Dendritic cell treated with granulocyte-macrophage colony-stimulating factor and Interleukin-4, amounts not matched to agents 40 ng/mL and 50 ng/mL, for 4 days (primary cell): ENCODE measurements at regions not wholly inside any gene's neighbourhood (a gene's known extent, or its start where the extent isn't known, plus 50 kb on each side); places are given as distances from the start of the nearest gene placed in this dataset.

Experiments
- H3K27ac Mint-ChIP-seq: one replicate; pipeline ENCODE4 v1.8.0; 2022; ENCODE audit warnings: mild to moderate bottlenecking, mixed read lengths
- H3K27me3 Mint-ChIP-seq: one replicate; pipeline ENCODE4 v1.8.0; 2022; ENCODE audit warnings: mild to moderate bottlenecking, mixed read lengths
- H3K36me3 Mint-ChIP-seq: one replicate; pipeline ENCODE4 v1.8.0; 2022; ENCODE audit warnings: low read depth, mixed read lengths
- H3K4me1 Mint-ChIP-seq: one replicate; pipeline ENCODE4 v1.8.0; 2022; ENCODE audit warnings: low read depth, mixed read lengths
- H3K4me3 Mint-ChIP-seq: one replicate; pipeline ENCODE4 v1.8.0; 2022; ENCODE audit warnings: mild to moderate bottlenecking, moderate library complexity, mixed read lengths
- H3K9me3 Mint-ChIP-seq: one replicate; pipeline ENCODE4 v1.8.0; 2022; ENCODE audit warnings: mixed read lengths
- intact Hi-C: fragments of 100-400 bp; cut with micrococcal nuclease; formaldehyde crosslinking; loops from one replicate; pipeline ENCODE4 v1.15.0; 2022

- H3K4me1 Mint-ChIP-seq, result no peaks in the 10 kb centered on the region
- H3K27ac Mint-ChIP-seq, result no peak overlapping the region
- H3K4me3 Mint-ChIP-seq, result no peak overlapping the region
- no peaks in the 10 kb centered on the region for H3K36me3 Mint-ChIP-seq
- H3K9me3 Mint-ChIP-seq, result peaks cover 12% of the 10 kb centered on the region
- H3K27me3 Mint-ChIP-seq, result no peaks in the 10 kb centered on the region
- intact Hi-C loops, result no loop called here
These were observed 374.6 kb upstream of the FAT3 start for GRCh38 chr11:91850021-91850420.

- Mint-ChIP-seq H3K4me3 (no peak overlapping the region), H3K4me1 (no peaks in the 10 kb centered on the region), H3K27ac (no peak overlapping the region), H3K9me3 (peaks cover 12% of the 10 kb centered on the region), H3K27me3 (no peaks in the 10 kb centered on the region), H3K36me3 (no peaks in the 10 kb centered on the region)
- intact Hi-C loops, result no loop called here
These were observed 378.0 kb upstream of the FAT3 start for GRCh38 chr11:91846649-91847048.

- Mint-ChIP-seq H3K4me3 (no peak overlapping the region), H3K4me1 (no peaks in the 10 kb centered on the region), H3K36me3 (no peaks in the 10 kb centered on the region), H3K27me3 (no peaks in the 10 kb centered on the region), H3K27ac (no peak overlapping the region), H3K9me3 (peaks cover 10% of the 10 kb centered on the region)
- intact Hi-C loops, result no loop called here
These were observed 378.6 kb upstream of the FAT3 start for GRCh38 chr11:91846002-91846401.

- H3K9me3 Mint-ChIP-seq, result no peaks in the 10 kb centered on the region
- no peaks in the 10 kb centered on the region for H3K36me3 Mint-ChIP-seq
- no peak overlapping the region for H3K27ac Mint-ChIP-seq
- H3K27me3 Mint-ChIP-seq, result no peaks in the 10 kb centered on the region
- intact Hi-C loops, result no loop called here
- no peaks in the 10 kb centered on the region for H3K4me1 Mint-ChIP-seq
- no peak overlapping the region for H3K4me3 Mint-ChIP-seq
These were observed 383.9 kb upstream of the FAT3 start for GRCh38 chr11:91840640-91841240.

- H3K36me3 Mint-ChIP-seq, result no peaks in the 10 kb centered on the region
- intact Hi-C loops, result no loop called here
These were observed 386.9 kb upstream of the FAT3 start for GRCh38 chr11:91837411-91838330.

GRCh38 chr11:91835051-91835560 lies 389.5 kb upstream of the FAT3 start:
- no peaks in the 10 kb centered on the region for H3K4me1 Mint-ChIP-seq
- H3K9me3 Mint-ChIP-seq, result peaks cover 9% of the 10 kb centered on the region
- H3K27me3 Mint-ChIP-seq, result no peaks in the 10 kb centered on the region
- no peak overlapping the region for H3K4me3 Mint-ChIP-seq
- H3K27ac Mint-ChIP-seq, result no peak overlapping the region
- intact Hi-C loops, result no loop called here
- H3K36me3 Mint-ChIP-seq, result no peaks in the 10 kb centered on the region

More at GRCh38 chr11:91837411-91838330, 386.9 kb upstream of the FAT3 start:
- Mint-ChIP-seq H3K27me3 (no peaks in the 10 kb centered on the region), H3K4me1 (no peaks in the 10 kb centered on the region), H3K4me3 (no peak overlapping the region), H3K9me3 (no peaks in the 10 kb centered on the region), H3K27ac (no peak overlapping the region)

GRCh38 chr11:91828901-91829300 lies 395.7 kb upstream of the FAT3 start:
- Mint-ChIP-seq H3K27me3 (no peaks in the 10 kb centered on the region), H3K36me3 (no peaks in the 10 kb centered on the region), H3K4me1 (no peaks in the 10 kb centered on the region), H3K4me3 (no peak overlapping the region), H3K9me3 (peaks cover 18% of the 10 kb centered on the region), H3K27ac (no peak overlapping the region)
- intact Hi-C loops, result no loop called here

- H3K27ac Mint-ChIP-seq, result no peak overlapping the region
- intact Hi-C loops, result no loop called here
- peaks cover 15% of the 10 kb centered on the region for H3K9me3 Mint-ChIP-seq
- H3K36me3 Mint-ChIP-seq, result no peaks in the 10 kb centered on the region
- no peaks in the 10 kb centered on the region for H3K4me1 Mint-ChIP-seq
- H3K4me3 Mint-ChIP-seq, result no peak overlapping the region
- no peaks in the 10 kb centered on the region for H3K27me3 Mint-ChIP-seq
These were observed 398.8 kb upstream of the FAT3 start for GRCh38 chr11:91825777-91826176.

- intact Hi-C loops, result no loop called here
- H3K9me3 Mint-ChIP-seq, result peaks cover 7% of the 10 kb centered on the region
- no peaks in the 10 kb centered on the region for H3K27me3 Mint-ChIP-seq
- H3K4me3 Mint-ChIP-seq, result no peak overlapping the region
- H3K4me1 Mint-ChIP-seq, result no peaks in the 10 kb centered on the region
- no peaks in the 10 kb centered on the region for H3K36me3 Mint-ChIP-seq
- H3K27ac Mint-ChIP-seq, result no peak overlapping the region
These were observed 401.3 kb upstream of the FAT3 start for GRCh38 chr11:91823252-91823830.

GRCh38 chr11:91822805-91823204 lies 401.8 kb upstream of the FAT3 start:
- H3K4me3 Mint-ChIP-seq, result no peak overlapping the region
- intact Hi-C loops, result no loop called here

GRCh38 chr11:91820709-91821108 lies 403.9 kb upstream of the FAT3 start:
- Mint-ChIP-seq H3K36me3 (no peaks in the 10 kb centered on the region), H3K9me3 (no peaks in the 10 kb centered on the region), H3K27ac (no peak overlapping the region), H3K4me3 (no peak overlapping the region), H3K27me3 (no peaks in the 10 kb centered on the region), H3K4me1 (no peaks in the 10 kb centered on the region)
- intact Hi-C loops, result no loop called here

More at GRCh38 chr11:91822805-91823204, 401.8 kb upstream of the FAT3 start:
- no peaks in the 10 kb centered on the region for H3K36me3 Mint-ChIP-seq
- H3K27ac Mint-ChIP-seq, result no peak overlapping the region
- H3K4me1 Mint-ChIP-seq, result no peaks in the 10 kb centered on the region
- no peaks in the 10 kb centered on the region for H3K27me3 Mint-ChIP-seq
- peaks cover 4% of the 10 kb centered on the region for H3K9me3 Mint-ChIP-seq

- H3K27ac Mint-ChIP-seq, result no peak overlapping the region
- H3K4me1 Mint-ChIP-seq, result no peaks in the 10 kb centered on the region
- H3K9me3 Mint-ChIP-seq, result no peaks in the 10 kb centered on the region
- no peaks in the 10 kb centered on the region for H3K36me3 Mint-ChIP-seq
- H3K4me3 Mint-ChIP-seq, result no peak overlapping the region
- intact Hi-C loops, result no loop called here
- H3K27me3 Mint-ChIP-seq, result no peaks in the 10 kb centered on the region
These were observed 404.8 kb upstream of the FAT3 start for GRCh38 chr11:91819777-91820176.

- intact Hi-C loops, result no loop called here
- Mint-ChIP-seq H3K9me3 (no peaks in the 10 kb centered on the region), H3K4me3 (no peak overlapping the region), H3K27ac (no peak overlapping the region), H3K36me3 (no peaks in the 10 kb centered on the region), H3K27me3 (no peaks in the 10 kb centered on the region), H3K4me1 (no peaks in the 10 kb centered on the region)
These were observed 405.4 kb upstream of the FAT3 start for GRCh38 chr11:91819195-91819594.

- Mint-ChIP-seq H3K27me3 (no peaks in the 10 kb centered on the region), H3K4me1 (no peaks in the 10 kb centered on the region), H3K9me3 (no peaks in the 10 kb centered on the region), H3K27ac (no peak overlapping the region), H3K36me3 (no peaks in the 10 kb centered on the region), H3K4me3 (no peak overlapping the region)
- intact Hi-C loops, result no loop called here
These were observed 406.6 kb upstream of the FAT3 start for GRCh38 chr11:91817996-91818395.
